ENCODE measurements at regions not wholly inside any gene's neighbourhood (a gene's known extent, or its start where the extent isn't known, plus 50 kb on each side); places are given as distances from the start of the nearest gene placed in this dataset.

- Histone ChIP-seq H3K9me1 (replicated peaks; ENCODE audit: control insufficient read depth, extremely low read depth, insufficient read depth, low read length) (no peaks in the 10 kb centered on the region), H2AFZ (ENCODE audit: low read depth, low read length) (no peak overlapping the region), H3K4me3 (replicated peaks in 1 of 3; ENCODE audit: insufficient read depth in 1 of 3, low read depth in 1 of 3, low read length in 3 of 3) (no peak overlapping the region), H3K4me1 (ENCODE audit: control insufficient read depth, extremely low read depth, insufficient read depth, low read length) (no peaks in the 10 kb centered on the region), H3K79me2 (ENCODE audit: control insufficient read depth, insufficient read depth, low read length) (no peaks in the 10 kb centered on the region), H3K9me3 (replicated peaks; ENCODE audit: control insufficient read depth, insufficient read depth, low read length) (no peaks in the 10 kb centered on the region), H4K20me1 (replicated peaks; ENCODE audit: control insufficient read depth, extremely low read depth, insufficient read depth, low read length) (no peaks in the 10 kb centered on the region), H3K9ac (replicated peaks; ENCODE audit: extremely low read depth, insufficient read depth, low read length) (no peak overlapping the region), H3K4me2 (ENCODE audit: insufficient read depth, low read length) (no peak overlapping the region), H3K36me3 (ENCODE audit: control insufficient read depth in 2 of 2, extremely low read depth in 1 of 2, insufficient read depth in 2 of 2, low read length in 2 of 2) (no peaks in the 10 kb centered on the region), H3K27ac (ENCODE audit: insufficient read depth, low read depth, low read length) (no peak overlapping the region), H3K27me3 (ENCODE audit: control insufficient read depth in 2 of 2, insufficient read depth in 2 of 2, low read length in 2 of 2) (no peaks in the 10 kb centered on the region)
- CTCF ChIA-PET, result interaction anchor here (1.5 kb wide), 1 partner anchor 17 kb away, joined by 4 read pairs; no protein-coding TSS in a partner anchor
- TF ChIP-seq POLR2A (IDR thresholded peaks at IDR 0.05; ENCODE audit: low read depth, low read length), result no peak
- TF ChIP-seq FOS (IDR thresholded peaks at IDR 0.05; ENCODE audit: borderline replicate concordance, insufficient read depth, low read length), result no peak
- TF ChIP-seq EZH2 (IDR thresholded peaks at IDR 0.05; ENCODE audit: borderline replicate concordance, low read depth, low read length, severe bottlenecking), result no peak
- TF ChIP-seq GATA2 (IDR thresholded peaks at IDR 0.05; ENCODE audit: insufficient read depth, insufficient read length, low read depth, low read length), result no peak
- TF ChIP-seq MAX (IDR thresholded peaks at IDR 0.05; ENCODE audit: insufficient read depth, insufficient read length), result no peak
- no peak for TF ChIP-seq MYC (IDR thresholded peaks at IDR 0.05; ENCODE audit: low read depth, low read length)
- TF ChIP-seq CTCF (IDR thresholded peaks at IDR 0.05; ENCODE audit: extremely low read depth in 1 of 2, insufficient read depth in 1 of 2, low read depth in 1 of 2, low read length in 2 of 2), result no peak
- TF ChIP-seq JUN (IDR thresholded peaks at IDR 0.05; ENCODE audit: borderline replicate concordance, insufficient read depth, insufficient read length, low read depth), result no peak
- DNase-seq (ENCODE audit: low read depth, low spot score) (no peak), FAIRE-seq (no peak)
- POLR2A ChIA-PET, result no interaction called here
- no TSS peak for BruUV-seq (replicated peaks)
- intact Hi-C loops (cut with micrococcal nuclease) (no loop called here), dilution Hi-C loops (cut with MboI; ENCODE audit: extremely low pct_ligation_motif_present, low sequenced_read_pairs) (no loop called here)
Measured at GRCh38 chr13:80572308-80572922, 231.5 kb upstream of the SPRY2 start.

All from endothelial cell of umbilical vein (primary cell).